ENCODE measurements at regions not wholly inside any gene's neighbourhood (a gene's known extent, or its start where the extent isn't known, plus 50 kb on each side); places are given as distances from the start of the nearest gene placed in this dataset.

DNA sequence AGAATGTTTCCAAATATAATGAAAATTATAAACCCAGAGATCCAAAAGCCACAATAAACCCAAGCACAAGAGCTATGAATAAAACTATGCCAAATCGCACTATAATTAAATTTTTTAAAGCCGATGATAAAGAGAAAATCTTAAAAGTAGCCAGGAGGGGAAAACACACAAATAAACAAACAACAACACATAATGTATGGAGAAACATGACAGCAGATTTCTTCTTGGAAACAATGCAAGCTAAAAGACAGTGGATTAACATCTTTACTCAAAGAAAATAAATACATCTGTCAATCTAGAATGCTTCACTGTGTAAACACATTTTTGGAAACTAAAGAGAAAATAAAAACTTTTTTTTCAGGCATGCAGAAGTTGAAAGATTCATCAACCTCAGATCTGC, 53.0 kb upstream of the SMOX start:
- intact Hi-C loops (cut with micrococcal nuclease) = no loop called here

DNA sequence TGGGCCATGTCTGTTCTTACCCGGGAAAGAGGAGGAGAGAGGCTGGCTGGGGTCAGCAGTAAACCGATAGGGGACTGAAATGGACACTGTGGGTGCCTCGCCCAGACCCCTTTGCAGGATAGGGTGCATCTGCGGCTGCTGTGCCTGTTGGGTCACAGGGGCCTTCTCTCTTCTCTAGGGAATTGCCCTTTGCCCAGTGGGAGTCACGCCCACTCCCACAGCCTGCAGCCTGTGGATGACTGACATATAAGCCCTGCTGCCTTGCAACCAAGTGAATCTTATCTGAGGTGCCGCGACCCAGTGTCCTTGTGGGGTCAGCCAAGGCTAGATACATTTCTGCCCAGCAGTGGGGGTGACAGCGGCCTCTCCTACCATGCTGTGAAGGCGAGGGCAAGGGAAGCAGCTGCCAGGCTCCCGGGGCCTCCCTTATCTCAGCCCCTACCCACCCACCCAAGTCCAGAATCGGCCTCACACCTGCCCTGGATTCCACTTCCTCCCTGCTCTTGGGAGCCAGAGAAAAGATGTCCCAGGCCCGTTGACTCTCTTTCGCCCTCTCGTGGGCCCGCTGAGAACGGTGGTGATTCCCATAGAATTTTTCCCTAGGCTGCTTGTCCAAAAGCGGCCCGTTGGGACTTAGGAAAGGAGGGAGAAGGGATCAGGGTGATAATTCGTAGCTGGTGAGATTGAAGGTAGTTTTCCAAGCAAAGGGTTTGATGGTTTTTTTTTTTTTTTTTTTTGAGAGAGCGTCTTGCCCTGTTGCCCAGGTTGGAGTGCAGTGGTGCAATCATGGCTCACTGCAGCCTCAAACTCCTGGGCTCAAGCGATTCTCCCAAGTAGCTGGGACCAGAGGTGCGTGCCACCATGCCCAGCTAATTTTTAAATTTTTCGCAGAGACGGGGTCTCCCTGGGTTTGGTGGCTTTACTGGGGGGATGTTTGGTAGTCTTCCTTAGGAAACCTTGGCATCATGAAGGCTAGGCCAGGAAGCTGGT, 56.8 kb upstream of the SMOX start:
- intact Hi-C loops (cut with micrococcal nuclease) = no loop called here

DNA sequence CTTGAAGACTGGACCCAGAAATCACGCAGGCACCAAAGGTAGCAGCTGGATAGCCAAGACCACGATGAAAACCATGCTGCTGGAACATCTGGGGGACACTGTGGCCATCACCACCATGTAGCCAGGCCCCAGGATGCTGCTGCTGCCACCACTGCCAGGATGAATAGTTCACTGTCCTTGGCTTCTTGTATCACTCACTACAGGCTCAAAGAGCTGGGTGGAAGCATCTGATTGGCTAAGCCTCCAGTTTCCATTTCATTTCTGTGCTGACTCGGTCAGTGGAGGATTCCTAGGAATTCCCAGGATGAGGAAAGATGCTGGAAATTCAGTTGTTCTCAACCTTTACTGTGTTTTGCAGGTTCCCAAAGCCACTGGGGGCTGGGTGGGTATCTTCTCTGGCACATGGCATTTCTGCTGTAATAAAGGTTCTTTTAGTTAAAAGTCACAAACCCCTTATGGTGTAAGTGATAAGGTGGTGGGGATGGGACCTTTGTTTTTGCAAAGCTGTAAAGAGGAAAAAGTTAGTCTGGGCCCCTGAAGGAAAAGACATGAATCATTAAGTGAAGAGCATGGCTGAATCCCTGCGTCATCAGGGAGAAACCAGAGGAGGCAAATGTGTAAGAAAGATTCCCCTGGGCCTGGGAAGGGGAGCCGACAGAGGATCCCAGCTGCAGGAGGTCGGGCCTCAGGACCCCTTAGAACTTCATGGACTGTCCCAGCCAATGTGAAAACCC, 57.7 kb upstream of the SMOX start:
- intact Hi-C loops (cut with micrococcal nuclease) = no loop called here

DNA sequence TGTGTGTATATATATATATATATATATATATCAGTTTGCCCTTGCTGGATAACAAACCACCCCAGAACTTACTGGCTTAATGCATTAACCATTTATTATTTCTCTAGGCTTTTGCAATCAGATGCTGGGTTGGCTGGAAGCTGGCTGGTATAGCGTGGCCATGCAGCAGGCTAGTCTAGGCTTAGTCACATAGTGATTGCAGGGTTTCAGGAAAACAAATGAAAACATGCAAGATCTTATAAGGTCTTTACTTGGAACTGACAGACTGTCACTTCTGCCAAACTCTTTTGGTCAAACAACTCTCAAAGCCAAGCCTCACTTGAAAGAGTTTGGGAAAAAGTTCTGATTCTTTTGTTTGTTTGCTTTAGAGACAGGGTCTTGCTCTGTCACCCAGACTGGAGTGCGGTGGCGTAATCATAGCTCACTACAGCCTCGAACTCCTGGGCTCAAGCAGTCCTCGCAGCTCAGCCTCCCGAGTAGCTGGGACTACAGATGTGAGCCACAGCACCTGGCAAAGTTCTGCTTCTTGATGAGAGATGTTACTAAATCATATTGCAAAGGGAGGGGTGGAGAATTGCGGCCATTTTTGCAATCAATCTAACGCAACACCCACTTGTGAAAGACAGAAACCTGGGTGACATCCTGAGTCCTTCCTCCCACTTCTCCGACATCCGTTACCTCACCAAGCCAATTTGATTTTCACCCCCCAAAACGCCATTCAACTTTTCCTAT, 58.7 kb upstream of the SMOX start:
- intact Hi-C loops (cut with micrococcal nuclease) = loop anchor here (5.0 kb wide), 1 partner anchor 413 kb away; no protein-coding TSS in a partner anchor

DNA sequence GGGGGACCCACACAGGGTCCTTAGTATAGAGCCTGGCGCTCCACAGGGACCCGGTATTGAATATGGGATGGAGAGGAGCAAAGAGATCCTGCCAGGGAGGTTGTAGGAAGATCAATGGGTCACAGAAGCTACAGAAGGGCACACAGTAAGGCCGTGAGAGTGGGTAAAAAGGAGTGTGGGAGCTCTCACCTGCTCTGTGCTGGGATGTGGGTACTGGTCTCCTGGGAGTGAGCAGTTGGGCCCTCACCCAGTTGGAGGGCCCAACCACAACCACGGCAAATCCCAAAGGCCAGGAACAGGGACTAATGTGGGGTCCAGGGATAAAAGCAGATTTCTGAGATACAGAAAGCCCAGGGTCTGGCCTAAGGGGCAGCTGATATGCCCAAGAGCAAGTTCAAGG, 59.9 kb upstream of the SMOX start:
- intact Hi-C loops (cut with micrococcal nuclease) = loop anchor here (5.0 kb wide), 1 partner anchor 411 kb away; no protein-coding TSS in a partner anchor

DNA sequence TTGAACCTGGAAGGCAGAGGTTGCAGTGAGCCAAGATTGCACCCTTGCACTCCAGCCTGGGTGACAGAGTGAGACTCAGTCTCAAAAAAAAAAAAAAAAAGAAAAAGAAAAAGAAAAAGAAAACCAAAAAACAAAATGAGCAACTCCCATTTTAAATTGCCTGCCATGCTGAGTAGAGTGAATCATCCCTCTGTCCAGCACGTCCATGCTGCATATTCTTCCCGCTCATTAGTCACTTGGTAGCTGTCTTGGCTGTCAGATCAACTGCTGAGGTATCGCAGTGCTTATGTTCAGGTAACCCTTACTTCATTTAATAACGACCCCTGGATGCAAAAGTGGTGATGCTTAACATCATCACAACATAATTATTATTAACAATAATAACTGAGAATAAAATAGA, 60.7 kb upstream of the SMOX start:
- intact Hi-C loops (cut with micrococcal nuclease) = loop anchor here (5.0 kb wide), 1 partner anchor 411 kb away; no protein-coding TSS in a partner anchor

DNA sequence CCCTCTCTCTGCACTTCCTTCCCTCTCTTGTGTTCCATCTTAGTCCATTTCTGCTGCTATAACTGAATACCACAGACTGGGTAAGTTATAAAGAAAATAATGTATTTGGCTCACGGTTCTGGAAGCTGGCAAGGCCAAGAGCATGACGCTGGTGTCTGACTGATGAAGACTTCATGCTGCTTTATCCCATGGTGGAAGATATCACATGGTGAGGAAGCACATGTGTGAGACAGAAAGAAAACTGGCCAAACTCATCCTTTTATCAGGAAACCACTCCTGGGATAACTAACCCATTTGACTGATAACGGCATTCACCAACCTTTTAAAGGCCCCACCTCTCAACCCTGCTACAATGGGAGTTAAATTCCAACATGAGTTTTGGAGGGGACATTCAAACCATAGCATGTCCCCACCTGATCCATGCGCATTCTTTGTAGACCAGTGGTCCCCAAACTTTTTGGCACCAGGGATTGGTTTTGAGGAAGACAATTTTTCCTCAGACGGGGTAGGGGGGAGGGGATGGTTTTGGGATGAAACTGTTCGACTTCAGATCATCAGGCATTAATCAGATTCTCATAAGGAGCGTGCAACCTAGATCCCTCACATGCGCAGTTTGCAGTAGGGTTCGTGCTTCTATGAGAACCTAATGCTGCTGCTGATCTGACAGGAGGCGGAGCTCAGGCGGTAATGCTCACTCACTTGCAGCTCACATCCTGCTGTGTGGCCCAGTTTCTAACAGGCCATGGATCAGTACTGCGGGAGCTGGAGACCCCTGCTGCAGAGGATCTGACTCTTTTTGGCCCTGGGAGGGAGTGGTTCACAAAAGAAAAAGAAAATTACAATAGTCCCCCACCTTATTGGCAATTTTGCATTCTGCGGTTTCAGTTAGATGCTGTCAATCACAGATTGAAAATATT, 61.6 kb upstream of the SMOX start:
- intact Hi-C loops (cut with micrococcal nuclease) = loop anchor here (5.0 kb wide), 1 partner anchor 410 kb away; no protein-coding TSS in a partner anchor

DNA sequence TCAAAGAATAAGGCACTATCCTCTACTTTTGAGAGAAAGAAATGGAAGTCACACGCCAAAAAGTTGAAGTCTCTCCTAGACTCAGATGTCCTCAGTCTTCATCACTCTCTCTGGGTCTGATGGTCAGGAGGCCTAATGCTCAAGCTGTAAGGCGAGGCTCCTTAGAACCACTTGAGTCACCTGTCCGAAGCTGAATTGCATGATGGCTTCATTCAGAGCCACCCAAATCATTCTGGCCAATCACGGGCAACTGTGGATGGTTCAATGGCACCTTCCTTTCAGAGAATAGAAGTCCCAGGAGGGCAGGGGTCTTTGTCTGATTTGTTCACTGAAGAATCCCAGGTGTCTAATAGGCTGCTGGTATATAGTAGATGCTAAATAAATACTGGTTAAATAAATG, 63.9 kb upstream of the SMOX start:
- intact Hi-C loops (cut with micrococcal nuclease) = loop anchor here (1.0 to 5.0 kb wide), 3 partner anchors 70 to 407 kb away; partner anchors contain the start of gene CENPB

DNA sequence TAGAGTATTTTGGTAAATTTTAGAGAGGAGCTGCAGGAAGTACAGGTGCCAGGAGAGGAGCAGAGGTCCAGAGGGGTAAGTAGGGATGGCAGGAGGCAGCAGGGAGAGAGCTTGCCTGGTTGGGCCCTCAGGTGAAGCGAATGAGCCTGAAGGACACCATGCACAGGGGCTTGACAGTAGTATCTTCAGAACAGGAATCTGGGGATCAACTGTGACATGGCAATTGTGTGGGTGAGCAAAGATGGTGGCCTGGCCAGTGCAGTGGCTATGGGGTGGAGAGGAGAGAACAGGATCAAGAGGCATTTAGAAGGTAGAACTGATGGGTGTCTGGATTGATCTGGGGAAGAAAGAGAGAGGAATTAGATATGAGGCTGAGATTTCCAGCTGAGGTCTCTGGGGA, 64.5 kb upstream of the SMOX start:
- intact Hi-C loops (cut with micrococcal nuclease) = loop anchor here (2.0 kb wide), 1 partner anchor 297 kb away; the partner anchor contains the start of gene CENPB

DNA sequence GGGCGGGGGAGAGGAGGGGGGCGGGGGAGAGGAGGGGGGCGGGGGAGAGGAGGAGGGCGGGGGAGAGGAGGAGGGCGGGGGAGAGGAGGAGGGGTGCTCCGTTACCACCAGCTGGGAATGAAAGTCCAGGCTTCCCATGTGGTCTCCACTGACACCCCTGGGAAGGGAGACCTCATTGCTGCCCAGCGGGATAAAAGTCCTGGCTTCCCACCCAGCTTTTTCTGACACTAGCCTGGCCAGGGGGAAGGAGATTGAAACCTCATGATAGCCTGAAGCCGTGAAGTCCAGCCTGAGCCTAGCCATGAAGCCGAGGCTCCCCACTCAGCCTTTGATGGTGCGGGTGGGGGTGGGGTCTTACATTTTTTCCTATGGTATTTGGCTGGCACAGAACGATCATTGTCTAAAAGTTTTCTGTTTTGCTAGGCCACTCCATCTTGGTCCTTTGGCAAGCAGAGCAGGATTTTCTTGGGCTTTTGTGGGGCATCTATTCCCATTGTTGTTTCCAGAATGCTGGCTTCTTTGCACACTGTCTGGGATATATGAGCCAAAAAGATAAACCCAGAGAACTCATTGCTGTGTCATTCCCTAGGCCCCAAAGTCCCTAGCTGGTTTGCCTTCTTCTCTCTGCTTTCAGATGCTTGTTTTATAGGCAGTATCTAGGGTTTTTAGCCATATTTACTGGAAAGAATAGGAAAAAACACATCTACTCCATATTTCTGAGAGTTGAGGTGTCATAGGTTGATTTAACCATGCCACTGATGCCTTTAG, 65.3 kb upstream of the SMOX start:
- intact Hi-C loops (cut with micrococcal nuclease) = no loop called here

DNA sequence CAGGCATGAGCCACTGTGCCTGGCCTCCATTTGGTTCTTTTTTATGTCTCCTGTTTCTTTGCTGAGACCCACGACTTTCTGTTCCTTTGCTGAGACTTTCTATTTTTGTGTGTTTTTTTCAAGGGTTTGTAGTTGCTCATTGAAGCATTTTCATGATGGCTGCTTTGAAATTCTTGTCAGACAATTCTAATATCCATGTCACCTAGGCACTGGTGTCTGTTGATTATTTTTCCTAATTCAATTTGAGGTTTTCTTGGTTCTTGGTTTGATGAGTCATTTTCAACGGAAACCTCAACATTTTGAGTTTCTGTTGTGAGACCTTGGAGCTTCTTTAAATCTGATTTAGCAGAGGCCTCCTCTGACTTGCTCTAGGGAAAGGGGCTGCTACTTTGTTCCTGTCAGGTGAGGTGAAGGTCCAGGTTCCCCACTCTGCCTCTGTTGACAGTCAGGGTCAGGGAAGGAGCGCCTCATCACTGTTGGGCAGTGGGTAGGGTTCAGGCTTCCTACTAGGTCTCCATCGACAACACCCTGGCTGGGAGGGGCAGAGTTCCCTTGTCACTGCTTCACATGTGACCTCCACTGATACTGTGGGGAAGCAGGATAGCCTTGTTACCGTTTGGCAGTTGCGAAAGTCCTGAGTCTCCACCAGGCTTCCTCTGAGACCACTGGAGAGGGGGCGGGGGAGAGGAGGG, 66.1 kb upstream of the SMOX start:
- intact Hi-C loops (cut with micrococcal nuclease) = loop anchor here (1.0 kb wide), 2 partner anchors 44 to 193 kb away; partner anchors contain the start of gene PANK2

DNA sequence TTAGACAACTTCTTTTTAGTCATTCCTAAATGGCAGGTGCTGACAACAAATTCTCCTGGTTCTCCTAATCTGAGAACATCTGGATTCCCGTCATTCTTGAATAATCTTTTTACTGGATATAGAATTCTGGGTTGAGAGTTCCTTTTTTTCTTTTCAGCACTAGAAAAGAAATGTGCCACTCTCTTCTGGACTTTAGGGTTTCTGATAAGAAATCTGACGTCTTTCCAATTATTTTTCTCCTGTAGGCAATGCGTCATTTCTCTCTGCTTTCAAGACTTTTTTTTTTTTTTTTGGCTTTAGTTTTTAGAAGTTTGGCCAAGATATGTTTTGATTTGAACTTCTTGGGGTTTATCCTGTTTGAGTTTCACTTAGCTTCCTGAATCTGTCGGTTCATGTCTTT, 66.1 kb upstream of the RNF24 start:
- intact Hi-C loops (cut with micrococcal nuclease) = no loop called here

DNA sequence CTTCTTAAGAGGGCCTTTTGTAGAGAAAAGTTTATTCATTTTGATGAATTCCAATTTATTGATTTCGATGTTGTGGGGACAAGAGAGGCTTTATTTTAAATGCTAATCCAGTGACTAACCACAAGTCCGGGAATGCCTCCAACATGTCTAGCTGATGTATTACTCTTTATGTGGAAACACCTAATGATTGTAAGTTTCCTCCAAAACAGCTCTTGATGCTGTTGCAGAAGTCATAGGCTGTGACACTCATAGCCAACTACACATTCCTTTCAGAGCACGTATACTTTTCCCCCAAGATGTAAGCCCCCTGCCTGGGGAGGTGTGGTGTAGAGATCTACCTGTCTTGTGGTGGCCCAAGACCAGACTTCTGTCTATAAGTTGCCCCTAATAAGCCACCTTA, 61.3 kb upstream of the RNF24 start:
- intact Hi-C loops (cut with micrococcal nuclease) = no loop called here

DNA sequence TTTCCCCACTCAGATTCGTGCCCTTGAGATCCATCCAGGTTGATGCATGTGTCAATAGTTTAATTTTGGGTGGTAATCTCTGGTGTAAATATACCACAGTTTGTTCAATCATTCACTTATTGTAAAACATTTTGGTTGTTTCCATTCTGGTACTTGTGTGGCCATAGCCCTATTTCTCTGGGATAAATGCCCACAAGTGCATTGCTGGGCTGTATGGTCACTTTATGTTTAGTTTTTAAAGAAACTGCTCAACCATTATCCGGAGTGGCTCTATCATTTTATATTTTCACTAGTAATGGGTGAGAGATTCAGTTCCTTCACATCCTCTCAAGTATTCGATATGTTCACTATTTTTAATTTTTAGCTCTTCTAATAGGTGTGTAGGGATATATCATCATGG, 60.7 kb upstream of the RNF24 start:
- intact Hi-C loops (cut with micrococcal nuclease) = no loop called here

DNA sequence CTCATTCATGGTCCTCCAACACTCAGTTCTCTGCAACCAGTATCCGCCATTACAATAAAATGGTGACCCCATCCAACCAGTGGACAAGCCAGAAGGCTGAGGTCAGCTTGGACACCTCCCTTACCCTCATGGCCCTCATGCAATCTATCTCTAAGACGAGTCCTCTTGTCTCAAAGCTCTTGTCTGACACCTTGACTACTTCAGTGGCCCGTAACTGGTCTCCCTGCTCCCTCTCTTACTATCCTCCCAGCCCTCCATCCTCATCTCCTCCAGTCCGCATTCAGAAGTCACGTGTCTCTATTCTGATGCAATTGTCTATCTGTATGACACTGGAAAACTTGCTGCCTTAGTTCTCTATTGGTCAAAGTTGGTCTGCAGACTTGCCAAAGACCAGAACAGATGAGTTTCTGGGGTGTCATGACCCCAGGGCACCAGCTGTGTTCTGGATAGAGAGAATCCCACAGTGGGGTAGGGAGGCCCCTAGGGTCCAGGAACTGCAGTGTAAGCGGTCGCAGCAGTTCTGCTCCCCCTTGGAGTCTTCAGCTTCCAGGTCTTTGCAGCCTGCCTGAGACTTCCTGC, 59.6 kb upstream of the RNF24 start:
- intact Hi-C loops (cut with micrococcal nuclease) = no loop called here

DNA sequence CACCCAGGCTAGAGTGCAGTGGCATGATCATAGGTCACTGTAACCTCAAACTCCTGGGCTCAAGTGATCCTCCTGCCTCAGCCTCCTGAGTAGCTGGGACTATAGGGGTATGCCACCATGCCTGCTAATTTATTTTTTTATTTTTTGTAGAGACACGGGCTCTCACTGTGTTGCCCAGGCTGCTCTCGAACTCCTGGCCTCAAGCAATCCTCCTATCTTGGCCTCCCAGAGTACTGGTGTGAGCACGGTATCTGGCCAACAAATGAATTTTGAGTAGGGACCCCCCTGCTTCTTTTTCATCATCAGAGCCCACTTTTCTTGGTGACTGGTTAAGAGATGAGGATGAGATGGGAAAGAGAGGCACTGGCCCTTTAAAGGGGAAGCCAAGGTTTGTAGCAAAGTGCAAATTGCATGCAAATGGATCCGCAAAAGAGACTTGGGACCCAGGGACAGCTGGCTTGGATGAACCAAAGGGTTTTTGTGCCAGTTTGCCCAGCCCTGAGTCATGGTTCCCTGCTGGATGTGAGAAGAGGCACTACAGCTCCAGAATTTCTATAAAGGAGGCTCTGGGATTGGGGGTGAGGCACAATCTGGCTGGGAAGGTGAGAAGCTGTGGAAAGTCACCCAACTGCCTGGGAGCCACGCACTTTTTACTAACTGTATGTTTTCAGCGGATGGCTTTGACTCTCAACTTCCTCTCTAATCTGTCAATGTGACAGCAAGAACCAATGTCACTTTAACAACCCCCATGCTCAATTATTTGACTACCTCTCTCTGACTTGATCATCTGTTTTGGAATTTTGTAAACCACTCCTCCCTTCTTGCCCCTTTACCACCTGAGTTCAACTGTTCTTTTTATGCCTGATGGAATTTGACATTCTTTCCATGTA, 58.7 kb upstream of the RNF24 start:
- intact Hi-C loops (cut with micrococcal nuclease) = no loop called here

DNA sequence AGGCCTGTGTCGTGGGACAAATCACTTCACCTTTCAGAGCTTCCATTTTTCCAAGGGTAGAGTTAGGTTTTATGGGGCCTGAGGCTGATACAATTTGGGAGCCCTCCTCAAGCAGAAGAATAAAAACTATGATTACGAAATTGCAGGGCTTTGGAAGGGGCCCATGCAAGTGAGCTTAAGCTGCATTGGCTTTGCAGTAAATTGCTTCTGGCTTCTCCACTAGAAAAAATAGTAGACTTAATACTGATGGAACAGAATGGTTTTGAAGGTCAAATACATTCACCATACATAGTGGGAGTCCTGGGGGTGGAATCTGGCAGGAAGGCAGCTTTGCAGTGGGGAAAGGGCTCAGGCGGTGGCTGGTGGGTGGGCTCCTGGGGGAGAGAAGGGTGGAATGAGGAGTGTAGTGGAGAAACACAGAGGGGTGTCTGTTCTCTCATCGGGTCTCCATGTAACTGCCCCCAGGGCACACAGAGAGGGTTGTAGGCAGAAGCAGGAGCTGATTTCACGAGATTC, 55.9 kb upstream of the RNF24 start:
- intact Hi-C loops (cut with micrococcal nuclease) = no loop called here
